ENCODE measurements at regions not wholly inside any gene's neighbourhood (a gene's known extent, or its start where the extent isn't known, plus 50 kb on each side); places are given as distances from the start of the nearest gene placed in this dataset.

DNA sequence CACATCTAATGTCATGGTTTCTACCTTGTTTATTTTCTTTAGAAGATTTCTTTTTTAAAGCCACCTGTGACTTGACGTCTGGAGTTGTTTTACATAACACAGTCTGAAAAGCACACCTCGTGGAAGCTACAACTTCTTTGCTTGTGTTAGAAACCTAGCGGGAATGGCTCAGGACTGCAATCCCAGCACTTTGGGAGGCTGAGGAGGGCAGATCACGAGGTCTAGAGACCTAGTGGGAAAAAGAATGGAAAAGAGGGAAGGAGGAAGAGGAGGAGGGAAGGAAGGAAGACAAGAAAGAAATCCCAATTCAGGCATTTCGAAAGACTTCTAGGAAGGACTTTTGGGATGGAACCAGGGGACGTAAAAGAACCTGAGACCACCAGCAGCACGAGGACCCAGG, 146.3 kb upstream of the CELF2 start:
- TF ChIP-seq, protein P1, sequence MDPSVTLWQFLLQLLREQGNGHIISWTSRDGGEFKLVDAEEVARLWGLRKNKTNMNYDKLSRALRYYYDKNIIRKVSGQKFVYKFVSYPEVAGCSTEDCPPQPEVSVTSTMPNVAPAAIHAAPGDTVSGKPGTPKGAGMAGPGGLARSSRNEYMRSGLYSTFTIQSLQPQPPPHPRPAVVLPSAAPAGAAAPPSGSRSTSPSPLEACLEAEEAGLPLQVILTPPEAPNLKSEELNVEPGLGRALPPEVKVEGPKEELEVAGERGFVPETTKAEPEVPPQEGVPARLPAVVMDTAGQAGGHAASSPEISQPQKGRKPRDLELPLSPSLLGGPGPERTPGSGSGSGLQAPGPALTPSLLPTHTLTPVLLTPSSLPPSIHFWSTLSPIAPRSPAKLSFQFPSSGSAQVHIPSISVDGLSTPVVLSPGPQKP (IDR thresholded peaks at IDR 0.05; ENCODE audit: borderline replicate concordance, low read depth, low read length), result no peak
- TF ChIP-seq CTCF (conservative IDR thresholded peaks at IDR 0.05; ENCODE audit: low read depth, low read length) (no peak), CEBPB (IDR thresholded peaks at IDR 0.05; ENCODE audit: low read depth, low read length) (no peak), BHLHE40 (IDR thresholded peaks at IDR 0.05; ENCODE audit: low read depth, low read length) (no peak), POLR2A (IDR thresholded peaks at IDR 0.05; ENCODE audit: low read depth, low read length) (no peak)

Data from IMR-90 (cell line).